SJCRH30 (cell line): ENCODE measurements at regions not wholly inside any gene's neighbourhood (a gene's known extent, or its start where the extent isn't known, plus 50 kb on each side); places are given as distances from the start of the nearest gene placed in this dataset.
A peak's percentile ranks its signal among the peaks of the same experiment; 100 is the strongest.

Source experiments
- DNase-seq, 2 experiments: peaks; one replicate each; pipeline ENCODE4 v3.0.0-alpha.2; 2015 to 2020
- H3K27ac ChIP-seq: fragments of 250-450 bp; sonication (Bioruptor Pico); 2 replicates; pipeline ENCODE4 v1.5.1; 2020; ENCODE audit warnings: mild to moderate bottlenecking, moderate library complexity
- H3K27me3 ChIP-seq: fragments of 250-450 bp; sonication (Bioruptor Pico); 2 replicates; pipeline ENCODE4 v1.5.1; 2020; ENCODE audit warnings: mild to moderate bottlenecking, moderate library complexity
- H3K36me3 ChIP-seq: fragments of 250-450 bp; sonication (Bioruptor Pico); 2 replicates; pipeline ENCODE4 v1.5.1; 2020; ENCODE audit warnings: mild to moderate bottlenecking, moderate library complexity
- H3K4me1 ChIP-seq: fragments of 250-450 bp; sonication (Bioruptor Pico); 2 replicates; pipeline ENCODE4 v1.5.1; 2020; ENCODE audit warnings: mild to moderate bottlenecking, moderate library complexity
- H3K4me3 ChIP-seq: fragments of 250-450 bp; sonication (Bioruptor Pico); 2 replicates; pipeline ENCODE4 v1.5.1; 2020; ENCODE audit warnings: mild to moderate bottlenecking, moderate library complexity
- H3K9me3 ChIP-seq: fragments of 250-450 bp; sonication (Bioruptor Pico); replicated peaks from 2 replicates; pipeline ENCODE4 v1.5.1; 2020; ENCODE audit warnings: mild to moderate bottlenecking, moderate library complexity

DNA sequence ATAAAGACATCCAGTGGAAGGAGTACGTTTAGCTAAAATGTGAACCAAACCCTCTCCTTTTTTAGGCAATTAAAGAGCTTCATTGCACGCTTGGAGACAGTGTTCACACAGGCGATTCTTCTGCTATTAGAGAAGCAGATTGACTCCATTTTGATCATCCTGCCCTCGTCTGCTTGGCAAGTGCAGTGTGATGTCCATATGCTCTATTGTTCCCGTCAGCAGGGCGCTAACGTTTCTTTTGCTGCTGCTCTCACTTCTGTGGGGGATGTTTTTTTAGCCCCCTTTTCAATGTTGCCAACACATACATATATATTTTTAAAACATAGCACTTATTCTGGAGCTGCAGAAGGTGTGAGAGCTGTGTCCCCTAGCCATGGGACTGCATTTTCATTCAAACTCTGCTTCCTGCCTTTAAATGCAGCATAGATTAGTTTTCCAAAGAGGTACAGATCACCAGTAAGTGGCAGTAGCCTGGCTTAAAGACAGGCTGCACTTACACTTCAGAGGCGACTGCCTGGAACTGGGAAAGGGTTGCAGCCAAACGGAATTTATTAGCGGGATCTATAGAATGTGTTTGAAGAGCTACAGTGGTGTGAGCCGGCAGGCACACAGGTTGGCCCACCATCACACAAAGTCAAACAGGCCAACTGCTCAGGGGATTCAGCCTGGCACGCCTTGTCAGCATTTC, 292.6 kb upstream of the DPH6 start:
- H3K27me3 ChIP-seq, result no peaks in the 10 kb centered on the region

DNA sequence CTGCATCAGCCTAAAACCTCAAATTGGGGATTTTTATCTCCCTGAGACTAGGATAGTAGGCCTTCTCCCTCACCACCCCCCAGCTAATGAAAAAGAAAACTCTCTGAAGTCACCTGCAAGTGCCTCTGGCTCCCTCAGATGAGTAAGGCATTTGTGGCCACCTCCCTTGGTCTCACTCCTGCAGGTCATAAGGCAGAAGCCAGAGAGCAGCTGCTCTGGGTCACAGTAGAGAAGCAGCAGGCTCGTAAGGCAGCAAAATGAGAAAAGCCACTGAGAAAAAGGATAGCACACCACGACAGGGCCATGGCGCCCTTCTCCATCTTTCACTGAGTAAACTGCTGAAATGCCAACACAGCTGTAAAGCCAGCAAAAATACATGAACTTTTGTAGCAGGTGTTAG, 296.7 kb upstream of the DPH6 start:
- no peak overlapping the region for H3K4me3 ChIP-seq
- no peaks in the 10 kb centered on the region for H3K27me3 ChIP-seq
- DNase-seq, result peak in 1 of 2 experiments; percentile 32
- H3K36me3 ChIP-seq, result no peaks in the 10 kb centered on the region
- H3K9me3 ChIP-seq, result no peaks in the 10 kb centered on the region
- no peak overlapping the region for H3K27ac ChIP-seq
- no peaks in the 10 kb centered on the region for H3K4me1 ChIP-seq

More for the DNA sequence above, 292.6 kb upstream of the DPH6 start:
- H3K4me3 ChIP-seq, result no peak overlapping the region
- no peak overlapping the region for H3K27ac ChIP-seq
- DNase-seq, result no peak
- H3K4me1 ChIP-seq, result no peaks in the 10 kb centered on the region
- no peaks in the 10 kb centered on the region for H3K9me3 ChIP-seq
- no peaks in the 10 kb centered on the region for H3K36me3 ChIP-seq

- H3K27ac ChIP-seq, result no peak overlapping the region
- DNase-seq, result no peak
- no peaks in the 10 kb centered on the region for H3K4me1 ChIP-seq
- H3K9me3 ChIP-seq, result no peaks in the 10 kb centered on the region
- no peaks in the 10 kb centered on the region for H3K36me3 ChIP-seq
- no peaks in the 10 kb centered on the region for H3K27me3 ChIP-seq
- no peak overlapping the region for H3K4me3 ChIP-seq
Observed at GRCh38 chr15:35843498-35843897, 297.5 kb upstream of the DPH6 start.

DNA sequence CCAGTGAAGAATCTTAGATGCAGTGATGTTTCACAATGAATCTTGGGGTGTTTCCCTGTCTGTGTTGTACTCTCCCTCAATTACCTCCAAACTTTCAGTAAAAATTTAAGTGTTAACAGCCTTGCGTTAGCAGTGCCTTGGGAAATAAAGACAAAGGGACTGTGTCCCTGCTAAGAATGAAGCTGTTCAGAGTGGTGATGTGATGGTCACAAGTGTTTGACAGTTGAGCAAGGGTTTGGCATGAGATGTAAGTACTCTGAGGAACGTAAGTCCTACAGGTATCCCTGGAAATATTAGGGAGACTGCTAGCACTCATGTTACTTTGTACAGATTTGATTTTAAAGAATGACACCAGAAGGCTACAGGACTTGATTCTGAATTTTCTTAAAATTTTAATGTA, 304.3 kb upstream of the DPH6 start:
- no peaks in the 10 kb centered on the region for H3K4me1 ChIP-seq
- no peak overlapping the region for H3K27ac ChIP-seq
- no peak overlapping the region for H3K4me3 ChIP-seq
- no peaks in the 10 kb centered on the region for H3K9me3 ChIP-seq
- no peaks in the 10 kb centered on the region for H3K27me3 ChIP-seq
- no peaks in the 10 kb centered on the region for H3K36me3 ChIP-seq
- DNase-seq, result no peak

DNA sequence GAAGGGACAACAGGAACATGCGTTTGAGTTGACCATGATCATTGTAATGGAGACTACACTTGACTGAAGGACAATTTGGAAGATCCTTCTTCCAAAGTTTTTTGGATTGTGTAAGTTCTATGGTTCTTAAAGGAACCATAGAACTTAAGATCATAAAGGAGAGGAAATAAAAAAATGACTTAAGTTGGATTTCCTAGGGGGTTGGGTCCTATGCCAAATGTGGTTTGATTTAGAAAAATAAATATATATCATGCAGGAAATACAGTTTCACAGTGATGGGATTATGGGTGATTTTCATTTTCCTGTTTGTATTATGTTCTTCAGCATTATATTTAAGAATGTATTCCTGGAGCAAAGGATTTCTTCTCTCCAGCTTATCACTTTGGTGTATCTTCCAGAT, 305.5 kb upstream of the DPH6 start:
- no peak overlapping the region for H3K4me3 ChIP-seq
- H3K4me1 ChIP-seq, result no peaks in the 10 kb centered on the region
- H3K27ac ChIP-seq, result no peak overlapping the region
- no peaks in the 10 kb centered on the region for H3K36me3 ChIP-seq
- H3K9me3 ChIP-seq, result no peaks in the 10 kb centered on the region
- DNase-seq, result no peak
- H3K27me3 ChIP-seq, result no peaks in the 10 kb centered on the region

DNA sequence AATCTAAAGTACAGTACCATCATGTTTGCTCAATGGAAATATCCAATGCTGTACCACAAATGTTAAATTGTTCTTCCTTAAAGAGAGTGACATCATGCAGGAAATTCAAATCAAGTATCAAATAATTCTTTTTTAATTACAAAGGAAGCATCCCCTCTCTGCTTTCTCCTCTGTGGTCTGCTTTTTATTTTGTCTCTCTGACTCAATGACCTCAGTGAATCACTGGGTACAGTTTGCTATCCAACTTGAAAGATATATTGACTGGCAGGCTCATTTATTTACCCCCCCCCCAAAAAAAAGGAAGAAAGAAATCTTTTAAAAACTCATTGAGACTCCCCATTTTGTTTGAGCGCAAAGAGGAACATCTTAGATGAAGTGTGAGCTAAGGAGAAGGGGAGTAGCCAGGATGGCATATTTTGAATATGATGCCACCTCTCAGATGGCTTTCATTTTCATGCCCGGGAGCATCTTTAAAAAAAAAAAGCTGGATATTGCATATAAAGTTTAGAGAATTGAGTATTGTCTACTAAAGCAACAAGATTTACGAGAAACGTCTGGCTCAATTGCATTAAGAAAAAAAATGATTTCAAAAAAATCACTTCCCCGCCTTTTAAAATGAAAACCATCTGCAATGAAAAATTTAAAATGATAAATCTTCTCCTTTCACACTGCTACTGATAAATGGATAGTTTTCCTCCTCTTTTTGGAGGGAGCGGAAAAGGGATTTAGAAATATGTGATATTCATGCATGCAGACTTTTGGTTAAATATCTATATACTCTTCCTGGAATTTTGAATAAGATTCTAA, 307.1 kb upstream of the DPH6 start:
- Histone ChIP-seq H3K27me3 (no peaks in the 10 kb centered on the region), H3K27ac (no peak overlapping the region), H3K4me3 (no peak overlapping the region), H3K4me1 (no peaks in the 10 kb centered on the region), H3K9me3 (no peaks in the 10 kb centered on the region), H3K36me3 (no peaks in the 10 kb centered on the region)
- DNase-seq, result no peak

DNA sequence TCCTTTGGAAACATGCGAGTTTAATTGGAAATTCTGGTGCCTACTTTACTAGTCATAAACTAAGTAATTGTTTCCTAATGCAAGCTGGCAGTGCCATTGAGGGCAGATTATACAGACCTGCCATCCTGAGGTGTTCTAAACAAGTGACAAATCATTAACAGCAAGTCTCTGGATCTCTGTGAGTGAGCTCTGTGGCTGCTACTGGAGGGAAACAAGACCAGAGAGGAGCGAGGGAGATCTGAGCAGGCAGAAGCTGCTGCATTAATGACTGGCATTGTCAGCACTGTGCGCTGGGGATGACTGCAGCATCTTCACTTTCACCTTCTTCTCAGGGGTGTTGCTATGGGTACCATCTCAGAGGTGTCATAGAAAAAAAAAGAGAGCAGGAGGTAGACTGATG, 308.4 kb upstream of the DPH6 start:
- Histone ChIP-seq H3K4me1 (no peaks in the 10 kb centered on the region), H3K36me3 (no peaks in the 10 kb centered on the region), H3K27ac (no peak overlapping the region), H3K9me3 (no peaks in the 10 kb centered on the region), H3K4me3 (no peak overlapping the region), H3K27me3 (no peaks in the 10 kb centered on the region; the same call in 1 of the 2 replicates)
- no peak for DNase-seq

DNA sequence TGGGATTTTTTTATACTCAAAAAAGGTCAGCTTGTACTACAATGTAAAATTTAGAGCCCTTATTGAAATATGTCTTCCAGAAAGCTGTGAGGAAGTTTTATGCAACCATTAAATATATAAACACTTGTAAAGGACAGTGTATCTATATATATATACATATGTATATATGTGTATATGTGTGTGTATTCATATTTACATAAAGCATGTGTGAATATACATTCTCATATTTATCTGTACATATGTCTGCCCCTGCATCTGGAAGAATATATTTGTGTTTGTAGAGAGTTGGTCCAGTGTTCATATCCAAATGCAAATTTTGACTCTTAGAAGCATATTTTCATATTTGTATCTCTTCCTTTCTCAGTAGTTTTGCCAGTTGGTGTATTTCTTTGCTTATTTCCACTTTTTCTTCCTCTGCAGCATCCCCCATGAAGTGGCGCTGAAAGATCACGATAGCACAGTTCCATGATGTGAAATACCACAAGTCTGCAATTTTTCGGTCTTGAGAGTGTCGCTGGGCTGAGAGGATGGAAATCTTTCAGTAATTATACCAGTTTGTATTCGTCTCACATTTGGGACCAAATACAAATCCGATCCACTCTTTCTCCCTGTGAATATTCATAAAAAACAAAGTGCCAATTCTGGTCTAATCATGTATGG, 311.7 kb upstream of the DPH6 start:
- H3K27me3 ChIP-seq, result peaks cover 5% of the 10 kb centered on the region; the same call in 1 of the 2 replicates
- DNase-seq, result no peak
- no peaks in the 10 kb centered on the region for H3K9me3 ChIP-seq
- no peak overlapping the region for H3K4me3 ChIP-seq
- no peaks in the 10 kb centered on the region for H3K4me1 ChIP-seq
- H3K36me3 ChIP-seq, result no peaks in the 10 kb centered on the region
- no peak overlapping the region for H3K27ac ChIP-seq

DNA sequence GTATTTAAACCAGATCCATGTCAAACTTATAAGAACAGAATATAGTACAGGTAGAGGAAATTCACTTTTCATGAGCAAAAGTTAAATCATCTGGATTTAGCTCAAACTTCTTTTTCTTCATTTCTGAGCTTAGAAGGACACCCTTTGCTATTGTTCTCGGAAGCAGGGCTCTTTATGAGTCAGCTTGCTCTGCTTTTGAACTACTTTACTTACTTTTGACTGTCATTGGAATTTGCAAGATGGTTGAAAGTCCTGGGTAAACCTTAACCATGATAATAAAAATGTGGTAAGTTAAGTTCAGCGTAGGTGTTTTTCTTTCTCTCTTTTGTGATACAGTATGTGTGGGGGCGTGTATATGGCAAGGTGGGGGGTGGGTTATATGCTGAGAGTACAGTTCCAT, 312.7 kb upstream of the DPH6 start:
- Histone ChIP-seq H3K4me1 (no peaks in the 10 kb centered on the region), H3K27ac (no peak overlapping the region), H3K36me3 (no peaks in the 10 kb centered on the region), H3K27me3 (peaks cover 5% of the 10 kb centered on the region; the same call in 1 of the 2 replicates), H3K4me3 (no peak overlapping the region), H3K9me3 (no peaks in the 10 kb centered on the region)
- no peak for DNase-seq

- H3K4me3 ChIP-seq, result no peak overlapping the region
Observed at GRCh38 chr15:35863655-35864054, 317.7 kb upstream of the DPH6 start.

GRCh38 chr15:35867356-35867755, 321.4 kb upstream of the DPH6 start:
- Histone ChIP-seq H3K4me1 (no peaks in the 10 kb centered on the region), H3K27ac (no peak overlapping the region), H3K27me3 (no peaks in the 10 kb centered on the region), H3K9me3 (no peaks in the 10 kb centered on the region), H3K4me3 (no peak overlapping the region), H3K36me3 (no peaks in the 10 kb centered on the region)
- DNase-seq, result no peak

More at GRCh38 chr15:35863655-35864054, 317.7 kb upstream of the DPH6 start:
- H3K9me3 ChIP-seq, result no peaks in the 10 kb centered on the region
- H3K27me3 ChIP-seq, result peaks cover 5% of the 10 kb centered on the region; the same call in 1 of the 2 replicates
- no peak overlapping the region for H3K27ac ChIP-seq
- H3K36me3 ChIP-seq, result no peaks in the 10 kb centered on the region
- H3K4me1 ChIP-seq, result no peaks in the 10 kb centered on the region
- DNase-seq, result no peak

DNA sequence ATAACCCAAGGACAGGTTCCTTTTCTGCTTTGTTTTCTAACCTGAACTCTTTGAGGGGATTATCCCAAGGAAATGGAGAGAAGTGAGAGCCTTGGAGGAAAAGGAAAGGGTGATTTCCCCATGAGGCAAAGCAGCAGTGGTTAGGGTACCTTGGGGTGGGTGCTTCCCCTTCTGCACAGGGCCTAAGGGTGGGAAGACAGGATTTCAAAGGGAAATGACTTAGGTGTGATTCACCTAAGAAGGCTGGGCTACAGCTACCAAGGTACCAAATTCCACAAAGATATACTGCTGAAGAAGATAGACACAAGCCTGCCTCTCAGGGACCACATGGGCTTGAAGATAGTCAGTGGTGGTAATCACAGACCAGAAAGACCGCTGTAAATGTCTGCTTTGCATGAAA, 325.3 kb upstream of the DPH6 start:
- Histone ChIP-seq H3K27ac (no peak overlapping the region), H3K9me3 (no peaks in the 10 kb centered on the region), H3K4me1 (no peaks in the 10 kb centered on the region), H3K4me3 (no peak overlapping the region), H3K36me3 (no peaks in the 10 kb centered on the region), H3K27me3 (no peaks in the 10 kb centered on the region; the same call in 1 of the 2 replicates)
- DNase-seq, result no peak

- no peak for DNase-seq
- Histone ChIP-seq H3K4me3 (no peak overlapping the region), H3K27me3 (no peaks in the 10 kb centered on the region; the same call in 1 of the 2 replicates), H3K27ac (no peak overlapping the region), H3K4me1 (no peaks in the 10 kb centered on the region), H3K9me3 (no peaks in the 10 kb centered on the region), H3K36me3 (no peaks in the 10 kb centered on the region)
Observed at GRCh38 chr15:35871812-35872211, 325.8 kb upstream of the DPH6 start.

DNA sequence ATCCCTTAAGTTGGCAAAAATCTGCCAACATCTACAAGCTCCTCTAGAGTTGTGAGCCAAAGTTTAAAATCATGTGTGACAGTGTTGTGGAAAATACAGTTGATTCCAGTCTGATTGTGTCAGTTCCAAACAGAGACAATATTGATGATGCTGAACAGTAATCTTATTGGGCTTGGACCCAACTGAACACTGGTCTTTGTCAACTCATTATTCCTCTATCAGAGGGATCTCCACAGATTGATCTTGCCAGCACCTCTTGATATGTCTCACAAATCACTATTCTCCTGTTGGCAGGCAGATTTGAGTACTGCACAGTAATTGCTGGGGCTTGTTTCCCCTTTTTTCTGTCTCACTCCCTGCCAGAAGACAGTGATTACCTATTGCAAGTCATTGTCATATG, 326.6 kb upstream of the DPH6 start:
- no peaks in the 10 kb centered on the region; the same call in 1 of the 2 replicates for H3K27me3 ChIP-seq
- no peaks in the 10 kb centered on the region for H3K9me3 ChIP-seq
- no peak for DNase-seq
- H3K36me3 ChIP-seq, result no peaks in the 10 kb centered on the region
- no peaks in the 10 kb centered on the region for H3K4me1 ChIP-seq
- no peak overlapping the region for H3K27ac ChIP-seq
- H3K4me3 ChIP-seq, result no peak overlapping the region

GRCh38 chr15:35874260-35874905, 328.4 kb upstream of the DPH6 start:
- no peaks in the 10 kb centered on the region; the same call in 1 of the 2 replicates for H3K27me3 ChIP-seq
- no peak overlapping the region for H3K4me3 ChIP-seq
- H3K9me3 ChIP-seq, result no peaks in the 10 kb centered on the region
- no peak for DNase-seq
- no peaks in the 10 kb centered on the region for H3K4me1 ChIP-seq
- H3K36me3 ChIP-seq, result no peaks in the 10 kb centered on the region
- H3K27ac ChIP-seq, result no peak overlapping the region
